ENCODE measurements at regions not wholly inside any gene's neighbourhood (a gene's known extent, or its start where the extent isn't known, plus 50 kb on each side); places are given as distances from the start of the nearest gene placed in this dataset.

DNA sequence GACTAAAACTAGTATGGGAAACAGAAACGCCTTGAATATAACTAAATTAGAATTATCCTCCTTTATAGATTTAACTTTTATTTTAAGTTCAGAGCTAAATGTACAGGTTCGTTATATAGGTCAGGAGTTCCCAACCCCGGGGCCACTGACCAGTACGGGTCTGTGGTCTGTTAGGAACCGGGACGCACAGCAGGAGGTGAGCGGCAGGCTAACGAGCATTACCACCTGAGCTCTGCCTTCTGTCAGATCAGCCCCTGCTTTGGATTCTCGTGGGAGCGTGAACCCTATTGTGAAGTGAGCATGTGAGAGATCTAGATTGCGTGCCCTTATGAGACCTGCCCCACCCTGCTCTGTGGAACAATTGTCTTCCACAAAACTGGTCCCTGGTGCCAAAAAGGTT lies 51.0 kb downstream of the FAT4 start:
- intact Hi-C loops (cut with DNase I) = no loop called here
- ATAC-seq = no peak
- no peak for DNase-seq (ENCODE audit: low spot score)

DNA sequence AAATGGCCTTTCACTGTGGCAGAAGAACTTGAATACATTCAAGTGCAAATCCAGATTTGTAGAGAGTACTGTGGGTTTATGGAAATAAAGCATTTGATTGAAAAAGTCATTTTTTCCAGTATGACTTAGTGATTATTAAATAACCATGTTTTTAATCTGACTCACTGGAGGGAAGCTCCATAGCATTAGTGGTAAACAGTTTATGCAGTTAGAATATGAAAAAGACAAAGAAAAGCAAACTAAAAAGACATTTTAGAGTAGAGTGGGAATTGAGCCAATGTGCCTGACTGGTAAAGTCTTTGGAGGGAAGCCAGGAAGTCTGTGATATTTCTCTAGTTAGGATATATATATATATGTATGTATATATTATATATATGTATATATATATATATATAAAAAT lies 53.4 kb downstream of the FAT4 start:
- intact Hi-C loops (cut with DNase I) = no loop called here
- ATAC-seq = no peak
- DNase-seq (ENCODE audit: low spot score) = no peak

DNA sequence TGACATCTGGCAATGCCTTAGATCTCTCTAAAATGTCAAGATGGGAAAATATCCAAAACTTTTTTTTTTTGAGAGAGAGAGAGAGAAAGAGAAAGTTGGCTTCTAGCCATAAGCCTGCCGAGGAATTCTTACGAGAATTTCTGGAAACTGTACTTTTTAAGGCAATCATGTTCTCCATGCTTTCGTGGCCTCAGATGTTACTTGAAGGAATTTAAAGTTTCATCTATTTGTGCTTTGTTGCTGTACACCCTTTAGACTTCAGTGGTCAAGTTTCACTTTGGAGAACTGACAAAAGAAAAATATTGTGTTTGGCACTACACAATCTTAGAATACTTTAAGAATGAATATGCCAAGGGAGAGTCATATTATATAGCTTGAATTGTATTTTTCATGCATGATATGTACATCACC lies 53.9 kb downstream of the FAT4 start:
- DNase-seq (ENCODE audit: low spot score) = no peak

DNA sequence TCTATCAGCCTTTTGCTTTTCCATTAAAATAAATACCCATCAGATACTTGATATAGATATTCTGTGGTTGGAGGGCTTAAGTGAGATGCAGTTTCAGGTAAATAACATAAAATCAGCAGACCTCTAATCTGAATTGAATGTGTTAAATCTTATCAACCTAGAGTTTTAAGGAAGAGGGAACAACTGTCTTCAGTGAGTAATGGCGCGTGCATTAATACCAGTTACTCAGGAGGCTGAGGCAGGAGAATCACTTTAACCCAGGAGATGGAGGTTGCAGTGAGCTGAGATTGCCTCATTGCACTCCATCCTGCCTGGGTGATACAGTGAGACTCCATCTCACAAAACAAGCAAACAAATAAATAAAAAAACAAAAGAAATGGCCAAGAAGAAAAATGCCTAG lies 54.3 kb downstream of the FAT4 start:
- ATAC-seq (no peak), DNase-seq (ENCODE audit: low spot score) (no peak)
- intact Hi-C loops (cut with DNase I) = no loop called here

More for the DNA sequence above, 53.9 kb downstream of the FAT4 start:
- intact Hi-C loops (cut with DNase I) = no loop called here
- ATAC-seq = peak; percentile 48

DNA sequence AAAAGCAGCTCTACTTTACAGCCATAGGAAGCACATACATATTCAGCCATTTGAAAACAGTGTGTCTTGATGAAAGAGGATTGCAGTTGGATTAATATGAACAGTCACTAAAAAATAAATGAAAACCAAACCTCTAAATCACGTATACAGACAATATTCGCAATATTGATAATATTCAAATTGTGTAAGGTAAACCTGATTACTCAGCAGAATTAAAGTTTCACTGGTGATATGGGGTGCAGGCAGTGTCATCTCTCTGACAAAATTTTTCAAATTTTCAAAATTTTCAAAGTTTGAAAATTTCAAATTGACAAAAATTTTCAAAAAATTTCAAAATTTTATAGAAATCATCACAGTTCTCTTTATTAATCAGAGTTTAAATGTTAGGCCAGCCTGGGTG lies 55.7 kb downstream of the FAT4 start:
- intact Hi-C loops (cut with DNase I) = no loop called here
- DNase-seq (ENCODE audit: low spot score) = no peak
- ATAC-seq = no peak

DNA sequence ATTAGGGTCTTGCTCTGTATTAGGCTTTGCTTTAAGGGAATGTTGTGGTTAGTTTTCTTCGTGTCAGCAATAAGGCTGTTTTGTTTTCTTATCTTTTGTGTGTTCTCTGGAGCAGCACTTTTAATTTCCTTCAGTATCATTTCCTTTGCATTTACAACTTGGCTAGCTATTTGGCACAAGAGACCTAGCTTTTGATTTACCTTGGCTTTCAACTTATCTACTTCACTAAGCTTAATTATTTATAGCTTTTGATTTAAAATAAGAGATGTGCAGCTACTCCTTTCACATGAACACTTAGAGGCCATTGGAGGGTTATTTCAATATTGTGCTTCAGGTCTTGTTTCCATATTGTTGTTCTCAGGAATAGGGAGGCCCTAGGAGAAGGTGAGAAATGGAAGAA lies 68.2 kb downstream of the FAT4 start:
- DNase-seq (ENCODE audit: low spot score) (no peak), ATAC-seq (no peak)
- intact Hi-C loops (cut with DNase I) = no loop called here

DNA sequence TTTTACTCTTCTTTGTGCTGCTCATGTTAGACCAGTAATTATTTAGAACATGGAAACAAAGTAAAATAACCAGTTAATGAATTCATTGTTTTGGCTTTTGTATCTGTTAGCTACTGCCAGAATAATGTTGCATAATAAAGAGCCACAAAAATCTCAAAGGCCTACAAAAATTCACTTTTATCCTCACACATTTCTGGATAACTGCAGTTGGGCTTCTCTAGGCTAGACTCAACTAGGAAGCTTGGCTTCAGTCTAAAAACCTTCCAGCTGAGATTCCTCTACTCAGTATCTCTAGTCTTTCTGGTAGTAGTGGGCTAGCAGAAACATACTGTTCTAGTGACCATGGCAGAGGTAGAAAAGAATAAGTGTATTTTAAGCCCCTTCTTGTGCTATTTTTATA lies 73.0 kb downstream of the FAT4 start:
- intact Hi-C loops (cut with DNase I) = no loop called here
- ATAC-seq = peak; percentile 74
- DNase-seq (ENCODE audit: low spot score) = no peak

DNA sequence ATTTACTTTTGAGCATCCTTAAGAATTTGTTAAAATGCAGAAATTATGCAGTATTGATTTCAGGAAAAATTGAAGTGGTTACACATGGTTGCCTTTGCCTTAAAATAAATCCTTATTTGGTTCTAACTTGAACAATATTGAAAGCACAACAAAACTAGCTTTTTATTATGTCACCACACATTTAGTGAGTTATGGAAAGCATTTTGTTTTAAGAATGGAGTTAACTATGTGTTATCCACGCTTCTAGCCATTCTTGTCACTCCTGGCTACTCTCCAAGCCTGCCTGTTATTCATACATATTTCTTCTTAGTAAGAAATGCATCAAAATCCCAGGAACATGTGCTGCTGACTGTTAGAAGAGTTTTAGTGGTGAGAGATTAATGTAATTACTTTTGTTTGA lies 73.9 kb downstream of the FAT4 start:
- DNase-seq (ENCODE audit: low spot score) (no peak), ATAC-seq (no peak)
- intact Hi-C loops (cut with DNase I) = no loop called here

- intact Hi-C loops (cut with DNase I) = no loop called here
- ATAC-seq (peak; percentile 55), DNase-seq (ENCODE audit: low spot score) (no peak)
Measured at GRCh38 chr4:125389713-125390112, 75.0 kb downstream of the FAT4 start.

DNA sequence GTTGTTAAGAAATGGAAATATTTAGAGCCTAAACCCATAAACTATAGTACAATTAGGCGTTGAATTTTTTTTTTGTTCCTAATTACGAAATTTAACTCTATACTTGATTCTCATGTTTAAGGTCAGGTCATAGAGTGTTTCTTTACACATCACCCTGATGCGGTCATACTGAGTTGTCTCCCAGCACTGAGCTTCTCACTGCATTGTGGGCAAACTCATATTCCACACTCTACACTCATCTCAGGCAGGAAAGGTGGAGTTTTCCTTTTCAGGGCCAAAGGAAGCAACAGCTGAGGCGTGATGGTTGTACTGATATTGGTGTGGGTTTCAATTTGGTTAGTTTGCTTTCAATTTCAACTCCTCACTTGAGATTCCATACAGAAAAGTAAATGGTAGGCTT lies 75.4 kb downstream of the FAT4 start:
- intact Hi-C loops (cut with DNase I) = no loop called here
- peak; percentile 48 for ATAC-seq
- no peak for DNase-seq (ENCODE audit: low spot score)

DNA sequence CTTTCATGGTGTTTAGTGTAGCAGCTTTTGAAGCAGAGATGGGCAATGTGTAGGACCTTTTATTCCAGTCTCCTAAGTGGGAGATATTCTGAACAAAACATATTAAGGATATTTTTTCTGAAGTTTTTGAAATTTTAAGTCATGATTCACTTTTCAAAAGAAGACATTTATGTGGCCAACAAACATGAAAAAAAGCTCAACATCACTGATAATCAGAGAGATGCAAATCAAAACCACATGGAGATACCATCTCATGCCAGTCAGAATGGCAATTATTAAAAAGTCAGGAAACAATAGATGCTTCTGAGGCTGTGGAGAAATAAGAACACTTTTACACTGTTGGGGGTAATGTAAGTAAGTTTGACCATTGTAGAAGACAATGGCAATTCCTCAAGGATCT lies 76.0 kb downstream of the FAT4 start:
- intact Hi-C loops (cut with DNase I) = no loop called here
- ATAC-seq = no peak
- DNase-seq (ENCODE audit: low spot score) = no peak

GRCh38 chr4:125392694-125393093 lies 77.9 kb downstream of the FAT4 start:
- intact Hi-C loops (cut with DNase I) = no loop called here
- no peak for DNase-seq (ENCODE audit: low spot score)
- no peak for ATAC-seq

DNA sequence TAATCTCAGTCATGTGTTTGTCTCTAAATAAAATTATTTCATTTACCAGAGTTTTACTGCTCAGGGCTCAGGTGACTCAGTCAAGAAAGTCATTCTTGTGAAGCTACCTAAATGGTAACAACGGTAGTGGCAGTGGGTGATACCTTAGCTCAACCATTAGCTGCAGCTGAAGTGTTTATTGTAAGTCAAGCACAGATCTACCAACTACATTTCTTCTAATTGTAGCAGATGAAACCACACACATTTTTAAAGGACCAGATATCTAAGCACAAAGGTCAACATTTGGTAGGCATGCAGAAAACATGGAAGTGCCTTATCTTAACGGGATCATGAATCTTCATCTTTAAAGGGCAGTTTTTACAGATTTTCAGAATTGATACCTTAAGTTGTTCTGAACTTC lies 79.1 kb downstream of the FAT4 start:
- ATAC-seq (no peak), DNase-seq (ENCODE audit: low spot score) (no peak)
- intact Hi-C loops (cut with DNase I) = no loop called here

DNA sequence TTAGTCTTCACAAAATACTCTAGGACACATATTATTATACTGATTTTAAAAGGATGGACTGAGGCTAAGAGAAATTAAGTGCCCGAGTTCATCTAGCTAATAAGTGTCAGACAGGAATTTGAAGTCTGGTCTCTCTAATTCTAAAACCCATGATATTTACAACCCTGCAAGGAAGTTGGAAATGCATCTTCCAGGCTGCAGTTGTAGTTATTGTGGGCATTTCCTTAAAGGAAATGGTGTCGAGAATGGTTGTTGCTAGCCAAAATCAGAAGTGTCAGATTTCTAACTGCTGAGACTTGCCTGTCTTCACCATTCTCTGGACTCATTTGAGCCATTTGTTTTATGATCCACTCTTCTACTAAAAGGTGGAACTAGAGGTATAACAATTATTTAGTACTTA lies 82.5 kb downstream of the FAT4 start:
- intact Hi-C loops (cut with DNase I) = no loop called here
- ATAC-seq (no peak), DNase-seq (ENCODE audit: low spot score) (no peak)

GRCh38 chr4:125398263-125399002 lies 83.7 kb downstream of the FAT4 start:
- DNase-seq (ENCODE audit: low spot score) (no peak), ATAC-seq (no peak)
- intact Hi-C loops (cut with DNase I) = no loop called here

GRCh38 chr4:125400756-125401155 lies 86.0 kb downstream of the FAT4 start:
- intact Hi-C loops (cut with DNase I) = no loop called here
- ATAC-seq (no peak), DNase-seq (ENCODE audit: low spot score) (no peak)

DNA sequence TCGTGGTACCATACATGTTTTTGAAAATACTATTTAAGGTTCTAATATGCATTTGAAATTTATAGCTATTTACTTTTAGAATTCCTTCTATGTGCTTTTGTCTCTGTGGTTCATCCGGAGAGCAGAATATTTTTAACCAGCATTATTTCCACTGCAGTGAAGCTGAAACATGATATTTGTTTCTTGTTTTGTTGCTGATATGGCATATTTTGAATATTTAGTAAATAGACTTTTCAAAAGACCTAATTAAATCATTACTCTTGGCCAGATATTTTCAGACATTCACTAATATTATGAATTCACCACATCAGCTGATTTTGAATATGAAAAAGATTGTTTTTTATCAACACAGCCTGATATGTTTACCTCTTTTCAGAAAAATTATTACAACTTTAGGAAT lies 87.0 kb downstream of the FAT4 start:
- no peak for ATAC-seq
- DNase-seq (ENCODE audit: low spot score) = no peak
- intact Hi-C loops (cut with DNase I) = no loop called here

- DNase-seq (ENCODE audit: low spot score) = no peak
- ATAC-seq = no peak
- intact Hi-C loops (cut with DNase I) = no loop called here
Measured at GRCh38 chr4:125420526-125420925, 105.8 kb downstream of the FAT4 start.

- no peak for DNase-seq (ENCODE audit: low spot score)
Measured at GRCh38 chr4:125421547-125421946, 106.8 kb downstream of the FAT4 start.

DNA sequence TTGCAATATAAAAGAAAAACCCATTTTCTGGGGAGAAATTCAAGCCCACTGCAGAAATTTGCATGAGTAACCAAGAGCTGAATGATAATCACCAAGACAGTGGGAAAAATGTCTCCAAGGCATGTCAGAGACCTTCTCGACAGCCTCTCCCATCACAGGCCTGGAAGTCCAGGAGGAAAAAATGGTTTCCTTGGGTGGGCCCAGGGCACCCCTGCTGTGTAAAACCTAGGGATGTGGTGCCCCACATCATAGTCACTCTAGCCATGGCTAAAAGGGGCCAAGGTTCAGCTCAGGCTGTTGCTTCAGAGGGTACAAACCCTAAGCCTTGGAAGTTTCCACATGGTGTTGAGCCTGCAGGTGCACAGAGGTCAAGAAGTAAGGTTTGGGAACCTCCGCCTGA lies 108.4 kb downstream of the FAT4 start:
- intact Hi-C loops (cut with DNase I) = no loop called here
- DNase-seq (ENCODE audit: low spot score) = no peak
- no peak for ATAC-seq

More at GRCh38 chr4:125421547-125421946, 106.8 kb downstream of the FAT4 start:
- intact Hi-C loops (cut with DNase I) = no loop called here
- no peak for ATAC-seq

DNA sequence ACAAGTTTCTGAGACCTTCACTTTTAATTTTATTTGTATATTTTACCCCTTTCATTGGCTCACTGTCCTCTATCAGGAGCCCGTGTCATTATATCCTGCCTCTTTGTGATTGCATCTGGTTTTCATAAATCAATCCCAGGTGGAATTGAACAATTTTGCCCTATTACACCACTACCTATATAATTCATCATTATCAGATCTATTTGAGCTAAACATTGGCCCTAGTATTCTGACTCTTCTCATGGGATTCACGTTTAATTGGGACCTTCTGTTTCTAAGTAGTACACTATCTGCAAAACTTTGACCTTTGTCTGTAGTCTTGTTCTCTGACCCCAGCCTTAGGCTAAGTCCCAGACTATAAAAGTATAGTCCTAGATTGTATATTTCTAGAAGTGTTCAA lies 114.1 kb downstream of the FAT4 start:
- intact Hi-C loops (cut with DNase I) = no loop called here
- no peak for ATAC-seq
- DNase-seq (ENCODE audit: low spot score) = no peak

DNA sequence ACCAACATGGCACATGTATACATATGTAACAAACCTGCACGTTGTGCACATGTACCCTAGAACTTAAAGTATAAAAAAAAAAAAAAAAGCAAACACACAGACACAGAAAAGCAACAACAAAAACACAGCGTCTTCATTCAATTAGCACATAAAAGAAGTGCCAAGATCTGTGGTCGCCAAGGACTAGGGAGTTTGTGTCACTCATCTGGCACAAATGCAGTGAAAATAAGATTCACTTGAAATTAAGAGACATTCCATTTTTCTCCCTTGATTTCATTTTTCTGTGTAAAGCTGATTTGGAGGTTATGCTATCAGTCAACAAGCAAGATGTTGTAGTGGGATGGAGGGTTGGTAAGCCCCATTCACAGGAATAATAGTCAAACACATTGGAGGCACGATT lies 115.3 kb downstream of the FAT4 start:
- intact Hi-C loops (cut with DNase I) = no loop called here
- no peak for ATAC-seq
- DNase-seq (ENCODE audit: low spot score) = no peak

Measured in sciatic nerve (tissue), 2 donors.